MCF 10A (cell line): ENCODE measurements at regions not wholly inside any gene's neighbourhood (a gene's known extent, or its start where the extent isn't known, plus 50 kb on each side); places are given as distances from the start of the nearest gene placed in this dataset.

ENCODE experiments used
- BruUV-seq: library from RNA; stranded (reverse); fragments of 400-500 nt; replicated peaks from 2 replicates; lab custom pipeline; 2021; lab: Mats Ljungman, UMichigan
- CTCF ChIA-PET: fragments of 300-600 bp; sonication (Branson Sonifier 250); formaldehyde crosslinking; extraction: SDS; loops from one replicate; lab custom pipeline; 2021; ENCODE audit warnings: antibody characterized with exemption, inconsistent platforms; lab: Yijun Ruan, JAX
- POLR2A ChIA-PET: fragments of 300-600, 350-650 bp; sonication (Branson Sonifier 250); formaldehyde crosslinking; extraction: SDS; loops from one replicate; lab custom pipeline; 2020; ENCODE audit warnings: antibody characterized with exemption, inconsistent platforms; lab: Yijun Ruan, JAX
- DNase-seq: peaks from one replicate; pipeline ENCODE4 v3.0.0-alpha.2; 2018; ENCODE audit not compliant: unreplicated experiment
- H3K27ac Mint-ChIP-seq: one replicate; pipeline ENCODE4 v1.8.0; 2022; ENCODE audit warnings: mild to moderate bottlenecking, low read depth, mixed read lengths; ENCODE audit not compliant: unreplicated experiment
- H3K27me3 Mint-ChIP-seq: one replicate; pipeline ENCODE4 v1.8.0; 2022; ENCODE audit warnings: mixed read lengths; ENCODE audit not compliant: insufficient read depth, unreplicated experiment
- H3K36me3 Mint-ChIP-seq: one replicate; pipeline ENCODE4 v1.8.0; 2022; ENCODE audit warnings: mild to moderate bottlenecking, moderate library complexity, mixed read lengths; ENCODE audit not compliant: insufficient read depth, unreplicated experiment
- H3K4me1 Mint-ChIP-seq: one replicate; pipeline ENCODE4 v1.8.0; 2022; ENCODE audit warnings: mixed read lengths; ENCODE audit not compliant: insufficient read depth, unreplicated experiment
- H3K4me3 Mint-ChIP-seq: one replicate; pipeline ENCODE4 v1.8.0; 2022; ENCODE audit warnings: mild to moderate bottlenecking, moderate library complexity, mixed read lengths; ENCODE audit not compliant: unreplicated experiment
- H3K9me3 Mint-ChIP-seq: one replicate; pipeline ENCODE4 v1.8.0; 2022; ENCODE audit warnings: mixed read lengths; ENCODE audit not compliant: unreplicated experiment
- CTCF ChIP-seq: fragments of 200-600 bp; IDR thresholded peaks from one replicate; pipeline ENCODE4 v1.8.0; 2022; ENCODE audit warnings: antibody characterized with exemption, mild to moderate bottlenecking; ENCODE audit not compliant: unreplicated experiment
- intact Hi-C: fragments of 100-400 bp; cut with micrococcal nuclease; formaldehyde crosslinking; loops from 2 replicates; pipeline ENCODE4 v1.14.1; 2022

DNA sequence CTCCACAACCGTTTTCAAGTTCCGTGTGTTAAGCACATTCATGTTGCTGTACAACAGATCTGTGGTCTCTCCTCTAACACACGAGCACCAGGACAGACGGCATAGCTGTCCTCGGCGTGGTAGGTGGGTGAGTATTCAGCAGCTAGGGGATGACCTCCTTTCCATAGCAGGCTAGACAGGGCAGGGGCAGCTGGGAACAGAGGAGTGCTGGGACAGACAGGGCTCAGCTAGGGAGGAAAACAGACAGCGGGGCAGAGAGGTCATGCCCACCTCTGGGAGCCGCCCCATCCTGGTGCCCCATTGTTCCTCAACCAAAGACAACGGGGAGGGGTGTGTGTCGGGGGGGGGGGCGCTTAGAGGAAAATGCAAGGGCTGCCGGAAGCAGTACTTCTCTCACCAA lies 271.5 kb upstream of the FOXQ1 start:
- ChIA-PET CTCF (no interaction called here), POLR2A (interaction anchor here (1.4 to 1.6 kb wide), 2 partner anchors 13 to 71 kb away, joined by 3 to 4 read pairs; no protein-coding TSS in a partner anchor)
- H3K27me3 Mint-ChIP-seq, result no peaks in the 10 kb centered on the region
- no peak overlapping the region for H3K4me3 Mint-ChIP-seq
- no peaks in the 10 kb centered on the region for H3K9me3 Mint-ChIP-seq
- DNase-seq, result no peak
- no peaks in the 10 kb centered on the region for H3K36me3 Mint-ChIP-seq
- H3K4me1 Mint-ChIP-seq, result peaks cover 24% of the 10 kb centered on the region
- BruUV-seq, result no TSS peak
- H3K27ac Mint-ChIP-seq, result no peak overlapping the region
- intact Hi-C loops, result no loop called here
- TF ChIP-seq CTCF, result no peak

GRCh38 chr6:1039746-1040145 lies 272.2 kb upstream of the FOXQ1 start:
- H3K36me3 Mint-ChIP-seq, result no peaks in the 10 kb centered on the region
- BruUV-seq, result no TSS peak
- no peak for TF ChIP-seq CTCF
- ChIA-PET POLR2A (interaction anchor here (1.4 to 1.6 kb wide), 2 partner anchors 12 to 72 kb away, joined by 3 to 4 read pairs; no protein-coding TSS in a partner anchor), CTCF (no interaction called here)
- intact Hi-C loops, result no loop called here
- peak overlapping the region; percentile 16 for H3K27ac Mint-ChIP-seq
- H3K27me3 Mint-ChIP-seq, result no peaks in the 10 kb centered on the region
- no peaks in the 10 kb centered on the region for H3K9me3 Mint-ChIP-seq
- peaks cover 28% of the 10 kb centered on the region for H3K4me1 Mint-ChIP-seq
- no peak for DNase-seq
- no peak overlapping the region for H3K4me3 Mint-ChIP-seq

GRCh38 chr6:1039191-1039590 lies 272.7 kb upstream of the FOXQ1 start:
- intact Hi-C loops, result no loop called here
- H3K27ac Mint-ChIP-seq, result peak overlapping the region; percentile 16
- peak overlapping the region; percentile 21 for H3K4me3 Mint-ChIP-seq
- ChIA-PET POLR2A (interaction anchor here (1.2 to 1.6 kb wide), 3 partner anchors 12 to 298 kb away, joined by 3 to 4 read pairs (median 4); no protein-coding TSS in a partner anchor), CTCF (interaction anchor here (0.6 kb wide), 2 partner anchors 12 to 44 kb away, joined by 3 read pairs; no protein-coding TSS in a partner anchor)
- no peak for TF ChIP-seq CTCF
- peaks cover 28% of the 10 kb centered on the region for H3K4me1 Mint-ChIP-seq
- no peaks in the 10 kb centered on the region for H3K9me3 Mint-ChIP-seq
- H3K36me3 Mint-ChIP-seq, result no peaks in the 10 kb centered on the region
- no TSS peak for BruUV-seq
- DNase-seq, result peak; percentile 65
- no peaks in the 10 kb centered on the region for H3K27me3 Mint-ChIP-seq

- Mint-ChIP-seq H3K4me1 (peaks cover 28% of the 10 kb centered on the region), H3K27me3 (no peaks in the 10 kb centered on the region), H3K36me3 (no peaks in the 10 kb centered on the region), H3K4me3 (no peak overlapping the region), H3K9me3 (no peaks in the 10 kb centered on the region), H3K27ac (no peak overlapping the region)
- POLR2A ChIA-PET, result interaction anchor here (0.7 to 1.5 kb wide), 6 partner anchors 13 to 94 kb away, joined by 3 to 4 read pairs (median 3); no protein-coding TSS in a partner anchor
- CTCF ChIA-PET, result interaction anchor here (0.5 kb wide), 1 partner anchor 359 kb away, joined by 3 read pairs; no protein-coding TSS in a partner anchor
- intact Hi-C loops, result no loop called here
- TF ChIP-seq CTCF, result no peak
- BruUV-seq, result no TSS peak
- no peak for DNase-seq
Measured at GRCh38 chr6:1037430-1038202, 274.3 kb upstream of the FOXQ1 start.
